HG03095 (cell line): ENCODE measurements at regions not wholly inside any gene's neighbourhood (a gene's known extent, or its start where the extent isn't known, plus 50 kb on each side); places are given as distances from the start of the nearest gene placed in this dataset.
"Not testable (repeated sequence)": the region's sequence is repeated elsewhere in the genome, so short reads cannot be mapped to it uniquely, and the experiment has no call there.

Experiments
- ATAC-seq: cut with Tn5 transposase; IDR thresholded peaks from one replicate; pipeline ENCODE4 v1.9.1; 2021; ENCODE audit warnings: moderate library complexity; ENCODE audit not compliant: unreplicated experiment

DNA sequence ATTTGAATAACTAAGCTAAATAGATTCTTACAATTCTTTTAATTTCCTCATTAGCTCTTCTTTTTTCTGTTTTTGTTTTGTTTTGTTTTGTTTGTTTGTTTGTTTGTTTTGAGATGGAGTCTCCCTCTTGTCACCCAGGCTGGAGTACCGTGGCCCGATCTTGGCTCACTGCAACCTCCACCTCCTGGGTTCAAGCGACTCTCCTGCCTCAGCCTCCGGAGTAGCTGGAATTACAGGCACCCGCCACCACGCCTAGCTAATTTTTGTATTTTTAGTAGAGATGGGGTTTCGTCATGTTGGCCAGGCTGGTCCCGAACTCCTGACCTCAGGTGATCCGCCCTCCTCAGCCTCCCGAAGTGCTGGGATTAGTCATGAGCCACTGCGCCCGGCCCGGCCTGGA lies 70.7 kb upstream of the ZNF658 start:
- not testable (repeated sequence) for ATAC-seq

DNA sequence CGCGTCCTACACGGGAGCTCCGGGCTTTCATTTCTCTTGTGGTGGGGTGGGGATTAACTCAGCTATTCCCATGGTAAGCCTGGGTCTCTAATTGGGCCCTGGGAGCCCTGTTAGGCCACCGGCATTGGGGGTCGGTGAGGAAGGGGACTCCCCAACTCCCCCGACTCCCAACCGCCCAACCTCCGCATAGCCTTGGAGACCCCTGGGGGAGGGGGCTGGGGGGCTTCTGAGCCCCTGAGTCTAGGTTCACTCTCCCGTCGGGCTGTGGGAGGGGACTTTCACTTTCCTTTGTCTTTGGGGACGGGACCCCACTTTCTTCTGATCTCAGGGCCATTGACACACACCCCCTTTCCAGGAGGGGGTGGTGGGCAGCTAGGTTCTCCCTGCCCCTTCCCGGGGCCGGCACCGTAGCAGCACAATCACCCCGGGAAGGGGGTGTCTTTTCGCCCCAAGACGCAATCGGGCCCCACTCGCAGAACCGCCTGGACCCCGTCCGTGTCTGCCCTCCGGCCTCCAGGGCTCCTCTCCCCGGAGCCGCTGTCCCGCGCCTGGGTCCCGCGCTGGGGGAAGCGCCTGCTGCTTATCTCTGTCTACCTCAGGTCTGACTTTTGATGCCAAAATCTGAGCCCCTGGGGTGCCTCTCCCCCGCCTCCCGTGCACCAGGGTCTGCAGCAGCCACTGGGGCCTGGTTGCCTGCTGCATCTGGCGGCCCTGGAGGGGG lies 69.6 kb upstream of the ZNF658 start:
- not testable (repeated sequence) for ATAC-seq

DNA sequence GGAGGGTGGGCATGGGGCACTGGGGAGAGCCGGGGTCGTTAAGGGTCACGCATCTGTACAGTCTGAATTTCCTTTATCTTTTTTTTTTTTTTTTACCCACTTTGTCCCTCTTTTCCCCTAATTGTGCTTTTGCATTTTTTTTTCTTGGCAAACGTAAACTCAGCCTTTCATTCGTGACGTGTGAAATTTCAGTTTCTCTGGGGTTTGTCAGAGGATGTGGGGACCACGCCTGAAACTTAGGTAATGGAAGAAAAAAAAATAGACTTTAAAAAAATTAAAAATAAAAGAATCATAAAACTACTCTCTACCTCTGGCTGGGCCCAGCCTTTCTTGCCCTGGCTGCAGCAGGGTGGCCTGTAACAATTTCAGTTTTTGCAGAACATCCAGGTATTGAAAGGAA lies 68.3 kb upstream of the ZNF658 start:
- not testable (repeated sequence) for ATAC-seq

DNA sequence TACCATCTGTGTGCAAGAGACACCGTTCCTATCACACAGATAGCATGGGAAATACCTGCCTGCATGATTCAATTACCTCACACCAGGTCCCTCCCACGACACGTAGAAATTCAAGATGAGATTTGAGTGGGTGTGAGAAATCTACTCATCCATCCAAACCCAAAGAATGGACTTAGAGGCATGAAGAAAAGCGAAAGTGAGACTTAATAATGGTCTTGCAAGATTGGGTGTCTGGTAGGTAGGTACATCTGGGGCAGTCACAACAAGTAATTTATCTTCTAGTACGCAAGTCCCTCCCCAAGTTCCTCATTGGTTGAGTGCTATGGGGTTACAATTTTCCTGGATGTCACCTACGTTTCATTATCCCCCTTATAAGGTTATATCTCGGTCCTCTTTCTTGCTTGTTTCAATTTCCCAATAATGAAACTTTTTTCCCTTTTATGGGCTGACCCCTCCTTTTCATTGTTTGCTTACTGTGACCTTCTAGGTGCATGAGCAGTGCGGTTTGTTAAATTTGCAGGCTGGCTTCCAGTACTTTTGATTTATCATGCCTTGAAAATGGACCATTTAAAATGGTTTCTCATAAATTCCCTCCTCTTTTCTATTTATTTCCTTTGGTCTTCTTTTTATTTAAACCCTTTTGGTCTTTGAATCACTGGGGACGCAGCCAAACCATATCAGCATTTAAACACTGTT lies 63.1 kb upstream of the ZNF658 start:
- not testable (repeated sequence) for ATAC-seq
